ENCODE measurements at regions not wholly inside any gene's neighbourhood (a gene's known extent, or its start where the extent isn't known, plus 50 kb on each side); places are given as distances from the start of the nearest gene placed in this dataset.

- Histone ChIP-seq H3K4me3 (no peak overlapping the region), H3K27me3 (no peaks in the 10 kb centered on the region), H3K4me1 (no peaks in the 10 kb centered on the region), H3K9ac (ENCODE audit: low read depth in 2 of 2, low read length in 2 of 2) (no peak overlapping the region), H3K36me3 (no peaks in the 10 kb centered on the region), H3K27ac (no peak overlapping the region), H3K9me3 (no peaks in the 10 kb centered on the region)
- intact Hi-C loops (cut with DNase I) = no loop called here
- TF ChIP-seq CTCF (IDR thresholded peaks at IDR 0.05) = no peak
- DNase-seq = no peak
Measured at GRCh38 chr2:228352048-228352447, 170.6 kb upstream of the SPHKAP start.

GRCh38 chr2:228348516-228349064 is 167.1 kb upstream of the SPHKAP start:
- Histone ChIP-seq H3K9me3 (no peaks in the 10 kb centered on the region), H3K4me3 (no peak overlapping the region), H3K27ac (no peak overlapping the region), H3K9ac (ENCODE audit: low read depth in 2 of 2, low read length in 2 of 2) (no peak overlapping the region), H3K4me1 (no peaks in the 10 kb centered on the region), H3K27me3 (no peaks in the 10 kb centered on the region), H3K36me3 (no peaks in the 10 kb centered on the region)
- intact Hi-C loops (cut with DNase I) = no loop called here
- TF ChIP-seq CTCF (IDR thresholded peaks at IDR 0.05) = no peak
- DNase-seq = no peak

GRCh38 chr2:228344531-228344930 is 163.0 kb upstream of the SPHKAP start:
- Histone ChIP-seq H3K27ac (no peak overlapping the region), H3K4me3 (no peak overlapping the region), H3K27me3 (no peaks in the 10 kb centered on the region), H3K9ac (ENCODE audit: low read depth in 2 of 2, low read length in 2 of 2) (no peak overlapping the region), H3K36me3 (no peaks in the 10 kb centered on the region), H3K4me1 (no peaks in the 10 kb centered on the region), H3K9me3 (no peaks in the 10 kb centered on the region)
- DNase-seq = no peak
- no peak for TF ChIP-seq CTCF (IDR thresholded peaks at IDR 0.05)
- intact Hi-C loops (cut with DNase I) = no loop called here

GRCh38 chr2:228339525-228339924 is 158.0 kb upstream of the SPHKAP start:
- no peak for TF ChIP-seq CTCF (IDR thresholded peaks at IDR 0.05)
- Histone ChIP-seq H3K27ac (no peak overlapping the region), H3K27me3 (no peaks in the 10 kb centered on the region), H3K9me3 (no peaks in the 10 kb centered on the region), H3K4me1 (no peaks in the 10 kb centered on the region), H3K9ac (ENCODE audit: low read depth in 2 of 2, low read length in 2 of 2) (no peak overlapping the region), H3K4me3 (no peak overlapping the region), H3K36me3 (no peaks in the 10 kb centered on the region)
- DNase-seq = no peak
- intact Hi-C loops (cut with DNase I) = no loop called here

GRCh38 chr2:228334180-228334579 is 152.7 kb upstream of the SPHKAP start:
- Histone ChIP-seq H3K9ac (ENCODE audit: low read depth in 2 of 2, low read length in 2 of 2) (no peak overlapping the region), H3K4me1 (no peaks in the 10 kb centered on the region), H3K27ac (no peak overlapping the region), H3K36me3 (no peaks in the 10 kb centered on the region), H3K27me3 (no peaks in the 10 kb centered on the region), H3K9me3 (no peaks in the 10 kb centered on the region), H3K4me3 (no peak overlapping the region)
- no peak for TF ChIP-seq CTCF (IDR thresholded peaks at IDR 0.05)
- intact Hi-C loops (cut with DNase I) = no loop called here
- no peak for DNase-seq
